ENCODE measurements at regions not wholly inside any gene's neighbourhood (a gene's known extent, or its start where the extent isn't known, plus 50 kb on each side); places are given as distances from the start of the nearest gene placed in this dataset.

- CTCF ChIA-PET = no interaction called here
- in situ Hi-C loops (cut with HindIII; ENCODE audit: low pct_unique_long_range_greater_than_20kb, low sequenced_read_pairs) = no loop called here
- DNase-seq (ENCODE audit: low read depth, low spot score) (no peak), ATAC-seq (no peak)
- Histone ChIP-seq H3K4me3 (ENCODE audit: low read depth in 2 of 2, low read length in 2 of 2) (no peak overlapping the region), H3K9me3 (ENCODE audit: control insufficient read depth, insufficient read depth, low read depth, low read length) (no peaks in the 10 kb centered on the region), H3K27ac (ENCODE audit: low read length) (no peak overlapping the region), H3K4me1 (ENCODE audit: control insufficient read depth, insufficient read depth, low read length) (no peaks in the 10 kb centered on the region), H3K36me3 (ENCODE audit: control insufficient read depth, insufficient read depth, low read length) (no peaks in the 10 kb centered on the region), H3K27me3 (ENCODE audit: control insufficient read depth, insufficient read depth, low read length) (peaks cover 3% of the 10 kb centered on the region; the same call in 1 of the 2 replicates)
- TF ChIP-seq POLR2AphosphoS5 (IDR thresholded peaks at IDR 0.05; ENCODE audit: low read depth, low read length) (no peak), SIN3A (IDR thresholded peaks at IDR 0.05; ENCODE audit: borderline replicate concordance, insufficient read depth, low read depth, low read length) (no peak), TCF7L2 (IDR thresholded peaks at IDR 0.05; ENCODE audit: low read depth, low read length) (no peak), REST (IDR thresholded peaks at IDR 0.05; ENCODE audit: insufficient read depth in 1 of 2, low read depth in 2 of 2, low read length in 1 of 2) (no peak), CTCF (IDR thresholded peaks at IDR 0.05) (no peak)
- POLR2A ChIA-PET = no interaction called here
- BruUV-seq (replicated peaks) = no TSS peak
- intact Hi-C loops (cut with micrococcal nuclease; ENCODE audit: unreplicated experiment) = no loop called here
These were observed 159.5 kb downstream of the YTHDC2 start for GRCh38 chr5:113673041-113673440.

- in situ Hi-C loops (cut with HindIII; ENCODE audit: low pct_unique_long_range_greater_than_20kb, low sequenced_read_pairs) = no loop called here
- no TSS peak for BruUV-seq (replicated peaks)
These were observed 161.7 kb downstream of the YTHDC2 start for GRCh38 chr5:113675166-113675565.

More at GRCh38 chr5:113675166-113675565, 161.7 kb downstream of the YTHDC2 start:
- no peaks in the 10 kb centered on the region for H3K4me1 ChIP-seq (ENCODE audit: control insufficient read depth, insufficient read depth, low read length)
- no peaks in the 10 kb centered on the region for H3K36me3 ChIP-seq (ENCODE audit: control insufficient read depth, insufficient read depth, low read length)
- CTCF ChIA-PET = no interaction called here
- peaks cover 3% of the 10 kb centered on the region; the same call in 1 of the 2 replicates for H3K27me3 ChIP-seq (ENCODE audit: control insufficient read depth, insufficient read depth, low read length)
- no peak for TF ChIP-seq SIN3A (IDR thresholded peaks at IDR 0.05; ENCODE audit: borderline replicate concordance, insufficient read depth, low read depth, low read length)
- TF ChIP-seq POLR2AphosphoS5 (IDR thresholded peaks at IDR 0.05; ENCODE audit: low read depth, low read length) = no peak
- no peak for TF ChIP-seq CTCF (IDR thresholded peaks at IDR 0.05)
- no peak for TF ChIP-seq REST (IDR thresholded peaks at IDR 0.05; ENCODE audit: insufficient read depth in 1 of 2, low read depth in 2 of 2, low read length in 1 of 2)
- TF ChIP-seq TCF7L2 (IDR thresholded peaks at IDR 0.05; ENCODE audit: low read depth, low read length) = no peak
- POLR2A ChIA-PET = no interaction called here
- no peak overlapping the region for H3K27ac ChIP-seq (ENCODE audit: low read length)
- ATAC-seq = no peak
- intact Hi-C loops (cut with micrococcal nuclease; ENCODE audit: unreplicated experiment) = no loop called here
- H3K9me3 ChIP-seq (ENCODE audit: control insufficient read depth, insufficient read depth, low read depth, low read length) = no peaks in the 10 kb centered on the region
- H3K4me3 ChIP-seq (ENCODE audit: low read depth in 2 of 2, low read length in 2 of 2) = no peak overlapping the region
- DNase-seq (ENCODE audit: low read depth, low spot score) = no peak

Data from Panc1 (cell line).